Transverse colon (tissue), 4 donors: ENCODE measurements at regions not wholly inside any gene's neighbourhood (a gene's known extent, or its start where the extent isn't known, plus 50 kb on each side); places are given as distances from the start of the nearest gene placed in this dataset.

Experiments used
- DNase-seq: peaks from one replicate; pipeline ENCODE4 v3.0.0-alpha.2; 2019
- H3K27ac ChIP-seq, 4 donors: fragments of 200-600 bp; sonication (generic); 2 replicates each; pipeline ENCODE4 v1.5.1; 2016 to 2018; ENCODE audit warnings: inconsistent platforms in 4 of 4
- H3K27me3 ChIP-seq: fragments of 200-600 bp; sonication (generic); 2 replicates; pipeline ENCODE4 v1.5.1; 2017; ENCODE audit warnings: inconsistent platforms
- H3K36me3 ChIP-seq, 4 donors: fragments of 200-600 bp; sonication (generic); 2 replicates each; pipeline ENCODE4 v1.5.1; 2017 to 2019; ENCODE audit warnings: inconsistent platforms in 4 of 4
- H3K4me1 ChIP-seq, 4 donors: fragments of 200-600 bp; sonication (generic); 2 replicates each; pipeline ENCODE4 v1.5.1; 2017 to 2020; ENCODE audit warnings: inconsistent platforms in 4 of 4
- H3K4me3 ChIP-seq, 4 donors: fragments of 200-600 bp; sonication (generic); 1 replicate in 1 of 4; 2 replicates in 3 of 4; pipeline versions ENCODE4 v1.5.1 to v1.6.1; 2017 to 2019; ENCODE audit warnings: inconsistent platforms in 4 of 4
- H3K9me3 ChIP-seq, 2 donors: fragments of 200-600 bp; sonication (generic); 2 replicates each; pipeline ENCODE4 v1.5.1; 2017 to 2019; ENCODE audit warnings: inconsistent platforms in 2 of 2
- CTCF ChIP-seq, 5 experiments: fragments of 200-600 bp in 3 of 5; fragments of 450-650 bp in 2 of 5; sonication (generic) in 3 of 5; IDR thresholded peaks; 1 replicate in 2 of 5; 2 replicates in 3 of 5; pipeline ENCODE4 v1.5.1; 2016 to 2017; ENCODE audit warnings: antibody characterized with exemption in 5 of 5, inconsistent platforms in 3 of 5, mild to moderate bottlenecking in 2 of 5, moderate library complexity in 1 of 5
- EP300 ChIP-seq: sonication (generic); formaldehyde crosslinking; IDR thresholded peaks from one replicate; pipeline ENCODE4 v1.6.1; 2017; ENCODE audit warnings: antibody characterized with exemption, low read depth
- POLR2A ChIP-seq: fragments of 450-650 bp; IDR thresholded peaks from one replicate; pipeline ENCODE4 v1.6.1; 2016; ENCODE audit warnings: antibody characterized with exemption, mild to moderate bottlenecking, moderate library complexity
- POLR2AphosphoS5 ChIP-seq, 3 donors: sonication (generic); formaldehyde crosslinking; IDR thresholded peaks; one replicate each; pipeline ENCODE4 v1.6.1; 2016; ENCODE audit warnings: antibody characterized with exemption in 3 of 3
- WGBS, 2 donors: methylation state at CpG; one replicate each; pipeline ENCODE4 v1.1.5; 2018; ENCODE audit warnings: low coverage in 1 of 2; 5-methylcytosine and 5-hydroxymethylcytosine counted together
- in situ Hi-C, 4 donors: fragments of 200-750 bp; cut with MboI; loops; one replicate each; pipeline versions ENCODE4 v1.15.0 to v1.15.1; 2017; ENCODE audit warnings: low sequenced_read_pairs in 3 of 4, low pct_ligation_motif_present in 1 of 4, low pct_unique_long_range_greater_than_20kb in 1 of 4
- intact Hi-C: fragments of 100-400 bp; cut with DNase I; formaldehyde crosslinking; loops from one replicate; pipeline ENCODE4 v1.15.1; 2023; ENCODE audit warnings: low total_unique reads

- H3K4me1 ChIP-seq, result no peaks in the 10 kb centered on the region
- no peak for DNase-seq
- 87 to 88% methylated on average over 2 of the region's 2 CpGs for WGBS, 2 donors
- intact Hi-C loops (no loop called here), in situ Hi-C loops (no loop called here)
- H3K36me3 ChIP-seq, result no peaks in the 10 kb centered on the region
- no peak overlapping the region for H3K27ac ChIP-seq
- no peaks in the 10 kb centered on the region for H3K9me3 ChIP-seq
- H3K27me3 ChIP-seq, result no peaks in the 10 kb centered on the region
- no peak overlapping the region for H3K4me3 ChIP-seq
- TF ChIP-seq CTCF (IDR thresholded peaks at IDR 0.05), result no peak
- TF ChIP-seq POLR2A, result no peak
These were observed 537.9 kb downstream of the IQCM start for GRCh38 chr4:149277705-149278104.

- H3K27me3 ChIP-seq, result no peaks in the 10 kb centered on the region
- in situ Hi-C loops, result no loop called here
- no peak overlapping the region for H3K27ac ChIP-seq
- intact Hi-C loops, result no loop called here
- H3K4me3 ChIP-seq, result no peak overlapping the region
- WGBS, 2 donors, result 81 to 98% methylated on average over 1 of the region's 1 CpG
- no peaks in the 10 kb centered on the region for H3K9me3 ChIP-seq
- H3K4me1 ChIP-seq, result no peaks in the 10 kb centered on the region
- DNase-seq, result no peak
- H3K36me3 ChIP-seq, result no peaks in the 10 kb centered on the region
- TF ChIP-seq POLR2AphosphoS5 (IDR thresholded peaks at IDR 0.05) (no peak), EP300 (no peak), CTCF (IDR thresholded peaks at IDR 0.05) (no peak), POLR2A (no peak)
These were observed 545.8 kb downstream of the IQCM start for GRCh38 chr4:149269835-149270234.

DNA sequence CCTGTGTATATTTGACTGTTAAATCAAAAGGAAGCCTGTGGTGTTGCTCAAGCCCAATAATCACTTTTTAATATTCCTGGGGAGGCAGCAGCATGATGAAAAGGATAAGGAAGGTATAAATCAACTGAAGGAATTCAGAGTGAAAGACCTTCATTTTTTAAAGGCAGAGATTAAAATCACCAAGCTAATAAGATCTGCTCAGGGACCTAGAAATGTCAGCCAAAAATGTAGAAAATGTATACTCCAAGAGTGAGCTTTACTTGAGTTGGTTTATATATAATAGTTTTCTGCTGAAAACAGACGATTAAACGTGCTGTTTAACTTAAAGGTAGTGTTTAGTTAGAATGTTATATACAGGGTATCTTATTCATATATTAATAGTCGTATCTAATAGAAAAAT is 549.3 kb downstream of the IQCM start:
- intact Hi-C loops, result no loop called here
- no peaks in the 10 kb centered on the region for H3K27me3 ChIP-seq
- no peak overlapping the region for H3K27ac ChIP-seq
- H3K36me3 ChIP-seq, result no peaks in the 10 kb centered on the region
- no peak for DNase-seq
- WGBS, 2 donors, result 72% methylated on average over 3 of the region's 3 CpGs
- in situ Hi-C loops, result no loop called here
- no peaks in the 10 kb centered on the region for H3K4me1 ChIP-seq
- TF ChIP-seq EP300 (no peak), POLR2A (no peak), POLR2AphosphoS5 (IDR thresholded peaks at IDR 0.05) (no peak), CTCF (IDR thresholded peaks at IDR 0.05) (no peak)
- no peak overlapping the region for H3K4me3 ChIP-seq
- H3K9me3 ChIP-seq, result no peaks in the 10 kb centered on the region

- H3K27ac ChIP-seq, result no peak overlapping the region
- no peaks in the 10 kb centered on the region for H3K36me3 ChIP-seq
- H3K9me3 ChIP-seq, result no peaks in the 10 kb centered on the region
- no peaks in the 10 kb centered on the region for H3K4me1 ChIP-seq
- intact Hi-C loops (no loop called here), in situ Hi-C loops (no loop called here)
- WGBS, 2 donors, result 89 to 95% methylated on average over 3 of the region's 3 CpGs
- TF ChIP-seq POLR2AphosphoS5 (IDR thresholded peaks at IDR 0.05) (no peak), POLR2A (no peak), EP300 (no peak), CTCF (IDR thresholded peaks at IDR 0.05) (no peak)
- no peaks in the 10 kb centered on the region for H3K27me3 ChIP-seq
- no peak for DNase-seq
- no peak overlapping the region for H3K4me3 ChIP-seq
These were observed 550.0 kb downstream of the IQCM start for GRCh38 chr4:149265645-149266044.
